A673 (cell line): ENCODE measurements at regions not wholly inside any gene's neighbourhood (a gene's known extent, or its start where the extent isn't known, plus 50 kb on each side); places are given as distances from the start of the nearest gene placed in this dataset.

Experiments used
- EZH2 ChIP-seq: fragments of 200-600 bp; sonication (generic); IDR thresholded peaks from 2 replicates; pipeline ENCODE4 v1.6.1; 2017; ENCODE audit warnings: borderline replicate concordance, low read depth, mild to moderate bottlenecking, mixed read lengths, antibody characterized with exemption, low read length; ENCODE audit not compliant: poor library complexity, severe bottlenecking
- TF ChIP-seq, protein P1 (sequence below): fragments of 300-800, 200-600 bp; sonication (generic); conservative IDR thresholded peaks from 2 replicates; pipeline ENCODE4 v1.5.1; 2017; ENCODE audit warnings: low read depth, mild to moderate bottlenecking, antibody characterized with exemption, low read length, moderate library complexity, mixed read lengths

DNA sequence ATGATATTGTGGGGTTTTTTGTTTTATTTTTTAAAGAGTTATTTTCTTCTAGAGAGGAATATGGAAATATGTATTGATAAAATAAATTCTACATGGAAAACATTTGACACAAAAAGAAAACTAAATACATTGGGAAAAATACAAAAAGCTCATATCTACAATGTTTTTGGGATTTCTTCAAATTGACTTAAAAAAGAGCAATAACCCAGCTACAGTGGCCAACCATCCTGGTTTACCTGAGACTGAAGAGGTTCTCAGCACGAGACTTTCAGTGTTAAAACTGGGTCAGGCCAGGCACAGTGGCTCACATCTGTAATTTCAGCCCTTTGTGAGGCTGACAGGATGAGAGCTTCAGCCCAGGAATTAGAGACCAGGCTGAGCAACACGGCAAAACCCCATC lies 56.7 kb upstream of the MYCN start:
- TF ChIP-seq, protein P1, sequence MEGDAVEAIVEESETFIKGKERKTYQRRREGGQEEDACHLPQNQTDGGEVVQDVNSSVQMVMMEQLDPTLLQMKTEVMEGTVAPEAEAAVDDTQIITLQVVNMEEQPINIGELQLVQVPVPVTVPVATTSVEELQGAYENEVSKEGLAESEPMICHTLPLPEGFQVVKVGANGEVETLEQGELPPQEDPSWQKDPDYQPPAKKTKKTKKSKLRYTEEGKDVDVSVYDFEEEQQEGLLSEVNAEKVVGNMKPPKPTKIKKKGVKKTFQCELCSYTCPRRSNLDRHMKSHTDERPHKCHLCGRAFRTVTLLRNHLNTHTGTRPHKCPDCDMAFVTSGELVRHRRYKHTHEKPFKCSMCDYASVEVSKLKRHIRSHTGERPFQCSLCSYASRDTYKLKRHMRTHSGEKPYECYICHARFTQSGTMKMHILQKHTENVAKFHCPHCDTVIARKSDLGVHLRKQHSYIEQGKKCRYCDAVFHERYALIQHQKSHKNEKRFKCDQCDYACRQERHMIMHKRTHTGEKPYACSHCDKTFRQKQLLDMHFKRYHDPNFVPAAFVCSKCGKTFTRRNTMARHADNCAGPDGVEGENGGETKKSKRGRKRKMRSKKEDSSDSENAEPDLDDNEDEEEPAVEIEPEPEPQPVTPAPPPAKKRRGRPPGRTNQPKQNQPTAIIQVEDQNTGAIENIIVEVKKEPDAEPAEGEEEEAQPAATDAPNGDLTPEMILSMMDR: no peak
- TF ChIP-seq EZH2: no peak
